H54 (cell line): ENCODE measurements at regions not wholly inside any gene's neighbourhood (a gene's known extent, or its start where the extent isn't known, plus 50 kb on each side); places are given as distances from the start of the nearest gene placed in this dataset.
"Not testable (repeated sequence)": the region's sequence is repeated elsewhere in the genome, so short reads cannot be mapped to it uniquely, and the experiment has no call there.

Experiments used
- DNase-seq: peaks from one replicate; pipeline ENCODE4 v3.0.0; 2011; ENCODE audit warnings: low spot score, mixed read lengths; ENCODE audit not compliant: insufficient read length
- FAIRE-seq: peaks from 3 replicates; lab custom pipeline; 2011; peaks lifted over from hg19 to GRCh38; lab: Jason Lieb, UNC
- POLR2A ChIP-seq: IDR thresholded peaks from 2 replicates; pipeline ENCODE4 v1.6.1; 2011; ENCODE audit warnings: low read depth, mild to moderate bottlenecking, low read length

- DNase-seq, result no peak
- no peak for TF ChIP-seq POLR2A
- FAIRE-seq, result no peak
Observed at GRCh38 chr13:26475176-26476110, 82.0 kb upstream of the WASF3 start.

DNA sequence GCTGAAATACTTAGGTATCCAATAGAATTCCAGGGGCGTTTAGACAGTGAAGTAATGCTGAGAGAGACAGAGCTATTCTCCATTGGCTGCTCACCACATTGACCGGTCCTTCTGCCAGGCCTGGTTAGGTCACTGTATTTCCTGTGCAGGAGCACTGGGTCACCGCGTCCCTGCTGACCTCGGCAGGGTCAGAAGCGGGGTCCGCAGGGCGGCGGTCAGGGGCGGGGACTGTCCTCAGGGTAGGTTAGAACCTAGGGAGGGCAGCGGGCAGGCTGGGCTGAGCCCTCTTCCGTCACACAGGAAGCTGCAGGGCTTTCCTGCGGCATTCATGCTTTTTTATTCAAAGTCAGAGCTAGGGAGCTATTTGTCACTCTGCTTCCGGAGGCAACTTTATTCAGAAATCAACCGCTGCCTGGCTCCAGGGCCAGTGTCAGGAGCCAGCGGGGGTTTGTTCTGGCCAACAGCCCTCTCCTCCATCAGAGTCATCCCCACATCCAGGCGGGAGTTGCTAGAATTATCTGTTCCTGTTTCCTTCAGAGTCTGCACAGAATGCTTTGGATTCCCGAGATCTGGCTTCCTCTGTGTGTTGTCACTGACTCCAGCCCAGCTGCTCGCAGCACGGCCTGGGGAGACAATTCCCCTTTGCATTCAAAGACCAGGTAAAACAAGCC is 81.2 kb upstream of the WASF3 start:
- no peak for TF ChIP-seq POLR2A
- DNase-seq (no peak), FAIRE-seq (no peak)

DNA sequence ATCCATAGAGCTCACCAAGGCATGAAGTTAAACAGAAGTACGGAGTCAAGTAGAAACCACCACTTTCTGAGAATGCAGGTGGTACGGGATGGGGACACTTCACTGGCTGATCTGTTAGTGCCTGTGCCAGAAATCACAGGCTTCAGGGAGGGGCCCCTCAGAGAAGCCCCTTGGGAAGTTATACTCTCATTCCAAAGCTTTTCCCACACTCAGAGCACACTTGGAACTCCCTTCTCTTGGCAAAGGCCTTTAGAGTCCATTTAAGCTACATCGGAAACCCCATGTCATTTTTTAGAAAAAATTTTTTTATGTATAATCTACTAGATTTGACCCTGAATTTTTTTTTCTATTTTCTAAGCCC is 80.7 kb upstream of the WASF3 start:
- TF ChIP-seq POLR2A, result no peak
- DNase-seq, result no peak
- FAIRE-seq, result no peak

DNA sequence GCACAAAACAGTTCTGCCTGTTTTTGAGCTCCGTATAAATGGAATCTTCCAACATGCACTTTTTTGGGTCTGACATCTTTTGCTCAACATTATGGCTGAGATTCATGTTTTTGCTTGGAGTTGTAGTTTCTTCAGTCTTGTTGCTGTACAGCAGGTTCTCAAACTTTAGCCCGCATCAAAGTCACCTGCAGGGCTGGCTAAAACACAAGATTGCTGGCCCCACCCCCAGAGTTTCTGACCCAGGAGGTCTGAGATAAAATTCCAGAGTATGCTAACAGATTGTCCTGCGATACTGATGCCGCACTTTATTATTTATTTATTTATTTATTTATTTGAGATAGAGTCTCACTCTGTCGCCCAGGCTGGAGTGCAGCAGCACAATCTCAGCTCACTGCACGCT is 79.8 kb upstream of the WASF3 start:
- TF ChIP-seq POLR2A, result no peak
- no peak for FAIRE-seq

DNA sequence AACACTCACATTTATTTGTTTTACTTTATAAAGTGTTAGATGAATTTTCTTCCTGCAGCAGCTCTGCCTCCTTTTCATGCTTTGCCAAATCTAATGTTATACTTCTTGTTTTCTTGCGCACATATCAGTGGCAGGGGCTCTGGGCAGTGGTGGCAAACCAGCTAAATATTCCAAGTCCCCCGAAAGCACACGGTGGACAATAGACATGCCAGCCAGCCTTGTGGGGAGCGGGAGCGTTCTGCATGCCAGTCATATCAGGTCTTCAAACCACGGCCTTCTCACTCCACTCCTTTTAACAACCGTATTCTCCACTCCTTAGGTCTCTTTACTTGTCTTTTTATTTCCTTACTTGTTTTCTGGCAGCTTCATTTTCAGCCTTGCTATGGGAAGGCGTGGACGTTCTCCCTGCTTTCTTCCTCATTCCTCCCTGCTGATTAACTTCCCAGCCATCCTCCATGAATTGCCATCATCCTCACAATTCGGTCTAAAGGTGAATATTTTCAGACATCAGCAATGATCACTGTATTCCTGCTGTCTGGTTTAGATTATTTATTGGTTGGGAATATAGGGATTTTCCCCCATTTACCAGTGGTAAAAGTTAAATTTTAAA is 77.1 kb upstream of the WASF3 start:
- FAIRE-seq (no peak), DNase-seq (no peak)
- no peak for TF ChIP-seq POLR2A

More for the DNA sequence above, 79.8 kb upstream of the WASF3 start:
- no peak for DNase-seq

DNA sequence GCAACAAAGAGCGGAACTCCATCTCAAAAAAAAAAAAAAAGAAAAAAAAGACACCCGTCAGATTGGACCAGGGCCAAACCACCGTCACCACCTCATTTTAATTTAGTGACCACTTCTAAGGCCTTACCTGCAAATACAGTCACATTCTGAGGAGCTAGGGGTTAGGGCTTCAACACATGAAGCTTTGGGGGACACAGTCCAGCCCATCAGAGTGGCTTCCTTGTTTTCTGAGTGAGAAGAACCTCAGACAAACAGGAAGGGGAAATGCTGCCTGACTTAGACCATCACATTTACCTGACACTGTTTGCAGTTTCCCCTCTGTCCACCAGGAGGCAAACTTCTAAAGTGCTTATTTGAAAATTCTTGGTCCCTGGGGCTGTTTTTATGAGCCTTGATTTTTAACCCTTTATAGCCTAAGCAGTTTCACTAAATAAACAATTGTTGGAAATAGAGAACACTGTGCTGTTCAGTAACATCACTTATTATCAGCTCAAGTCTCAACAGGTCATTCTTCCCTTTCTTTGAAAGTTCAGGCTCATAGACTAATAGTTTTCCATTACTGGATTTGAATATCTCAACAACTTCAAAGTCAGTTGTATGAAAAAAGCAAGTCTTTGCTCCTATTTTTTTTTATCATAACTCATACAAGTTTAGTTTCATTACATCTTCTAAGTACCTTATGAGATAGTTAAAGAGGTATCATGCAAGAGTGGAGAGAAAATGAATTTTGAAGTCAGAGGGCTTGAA is 74.9 kb upstream of the WASF3 start:
- DNase-seq, result peak; percentile 42
- no peak for TF ChIP-seq POLR2A
- no peak for FAIRE-seq

DNA sequence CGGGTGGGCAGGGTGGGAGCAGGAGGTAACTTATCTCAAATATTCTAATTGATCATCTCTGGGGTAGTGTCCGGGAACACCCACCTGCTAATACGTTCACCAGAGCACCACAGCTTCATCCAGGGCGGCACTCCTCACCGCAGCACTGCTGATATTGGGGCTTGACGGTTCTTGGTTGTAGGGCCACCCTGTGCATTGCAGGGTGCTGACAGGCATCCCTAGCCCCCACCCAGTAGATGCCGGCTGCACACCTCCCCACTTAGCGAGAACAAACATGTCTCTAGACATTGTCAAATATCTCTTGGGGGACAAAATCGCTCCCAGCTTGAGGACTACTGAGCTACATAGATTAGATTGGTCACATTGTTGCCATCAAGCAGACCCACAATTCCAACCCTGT is 73.9 kb upstream of the WASF3 start:
- DNase-seq (no peak), FAIRE-seq (no peak)
- TF ChIP-seq POLR2A, result no peak

DNA sequence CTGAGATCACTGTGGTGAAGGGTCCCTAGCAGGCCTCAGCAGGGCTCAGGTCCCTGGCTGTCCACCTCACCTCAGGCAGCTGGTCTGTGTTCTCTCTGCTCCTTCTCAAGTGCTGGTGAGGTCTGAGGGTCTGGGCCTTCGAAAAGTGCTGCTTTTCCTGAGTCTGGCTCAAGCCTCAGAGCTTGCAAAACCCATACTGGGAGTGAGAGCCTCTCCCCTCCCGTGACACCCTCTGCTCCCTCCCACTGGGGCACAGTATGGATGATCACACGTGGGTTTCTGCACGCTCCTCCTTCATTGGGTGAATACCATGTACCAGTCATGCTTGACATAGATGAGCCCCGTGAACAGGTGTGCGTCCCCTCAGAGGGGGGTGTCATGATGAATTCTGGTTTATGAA is 73.3 kb upstream of the WASF3 start:
- TF ChIP-seq POLR2A, result no peak
- FAIRE-seq, result no peak

DNA sequence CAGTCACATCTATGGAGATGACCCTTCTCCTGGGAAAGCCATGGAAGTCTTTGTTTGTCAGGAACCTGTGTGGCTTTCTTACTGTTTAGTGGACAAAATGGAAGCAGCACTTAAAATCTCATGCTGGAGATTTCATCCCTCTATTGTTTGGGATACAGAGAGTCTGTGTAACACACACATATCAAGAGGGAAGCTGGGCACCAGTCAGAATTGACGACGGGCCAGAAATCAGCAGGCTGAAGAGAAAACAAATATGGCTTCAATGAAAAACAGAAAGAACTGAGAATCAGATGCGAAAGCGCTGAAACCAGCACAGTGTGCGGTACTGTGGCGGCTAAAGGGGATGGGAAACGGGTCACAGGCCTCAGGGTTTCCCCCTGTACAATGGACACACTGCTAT is 72.2 kb upstream of the WASF3 start:
- DNase-seq (no peak), FAIRE-seq (no peak)
- no peak for TF ChIP-seq POLR2A

More for the DNA sequence above, 73.3 kb upstream of the WASF3 start:
- DNase-seq, result no peak

DNA sequence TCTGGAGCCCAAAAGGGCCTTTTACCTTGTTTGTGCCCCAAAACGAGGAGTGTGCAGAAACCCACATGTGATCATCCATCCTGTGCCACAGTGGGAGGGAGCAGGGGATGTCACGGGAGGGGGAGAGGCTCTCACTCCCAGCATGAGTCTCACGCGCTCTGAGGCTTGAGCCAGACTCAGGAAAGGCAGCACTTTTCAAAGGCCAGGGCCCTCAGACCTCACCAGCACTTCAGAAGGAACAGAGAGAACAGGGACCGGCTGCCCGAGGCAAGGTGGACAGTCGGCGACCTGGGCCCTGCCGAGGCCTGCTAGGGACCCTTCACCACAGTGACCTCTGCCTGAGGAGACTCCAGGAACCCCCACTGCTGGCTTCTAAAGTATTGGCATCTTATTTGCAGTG is 71.7 kb upstream of the WASF3 start:
- no peak for DNase-seq
- FAIRE-seq, result no peak
- TF ChIP-seq POLR2A, result no peak

DNA sequence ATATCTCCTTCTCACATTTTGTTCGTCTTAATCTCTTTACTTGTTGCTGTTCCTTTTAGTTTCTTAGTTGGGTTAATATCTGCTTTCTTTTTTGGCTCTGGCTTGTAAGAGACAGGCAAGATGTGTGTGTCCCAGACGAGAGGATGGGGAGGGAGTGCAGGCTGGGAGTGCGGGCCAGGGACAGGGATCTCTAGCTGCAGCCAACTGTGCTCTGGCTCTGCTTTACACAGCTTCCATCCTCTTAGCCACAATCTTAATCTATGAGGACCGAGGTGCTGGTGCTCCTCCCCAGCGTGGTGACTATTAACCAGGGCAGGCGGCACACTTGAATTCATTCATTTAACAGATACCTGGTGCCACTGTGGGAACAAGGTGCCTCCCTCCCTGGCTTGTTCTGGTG is 70.9 kb upstream of the WASF3 start:
- TF ChIP-seq POLR2A, result no peak
- FAIRE-seq, result no peak
- no peak for DNase-seq

GRCh38 chr13:26487781-26488180 is 69.7 kb upstream of the WASF3 start:
- no peak for FAIRE-seq
- DNase-seq, result no peak
- TF ChIP-seq POLR2A, result no peak

- FAIRE-seq, result no peak
- TF ChIP-seq POLR2A, result no peak
- no peak for DNase-seq
Observed at GRCh38 chr13:26488236-26489003, 69.1 kb upstream of the WASF3 start.

- DNase-seq, FAIRE-seq: not testable (repeated sequence)
Observed at GRCh38 chr13:26492301-26492700, 65.2 kb upstream of the WASF3 start.
